Activated CD8-positive, alpha-beta T cell treated with anti-CD3 and anti-CD28 coated beads, Interleukin-2, amount 10 ng/mL, durations not matched to agents 7 days and 5 days (primary cell): ENCODE measurements at regions not wholly inside any gene's neighbourhood (a gene's known extent, or its start where the extent isn't known, plus 50 kb on each side); places are given as distances from the start of the nearest gene placed in this dataset.
"Not testable (repeated sequence)": the region's sequence is repeated elsewhere in the genome, so short reads cannot be mapped to it uniquely, and the experiment has no call there.

Experiments
- ATAC-seq: fragments of 150-1000 bp; cut with Tn5 transposase; one replicate; pipeline ENCODE4 v1.10.0; 2021; ENCODE audit warnings: moderate library complexity
- CTCF ChIA-PET: fragments of 350-600 bp; sonication (Branson Sonifier 250); formaldehyde crosslinking; loops from one replicate; lab custom pipeline; 2021; ENCODE audit warnings: antibody characterized with exemption; lab: Charles Lee
- POLR2A ChIA-PET: fragments of 350-600 bp; sonication (Branson Sonifier 250); formaldehyde crosslinking; loops from one replicate; lab custom pipeline; 2021; ENCODE audit warnings: antibody characterized with exemption; lab: Charles Lee
- DNase-seq: peaks from one replicate; pipeline ENCODE4 v3.0.0-alpha.2; 2020
- H3K27ac Mint-ChIP-seq: one replicate; pipeline ENCODE4 v1.8.0; 2021; ENCODE audit warnings: mild to moderate bottlenecking, mixed read lengths
- H3K27me3 Mint-ChIP-seq: one replicate; pipeline ENCODE4 v1.8.0; 2021; ENCODE audit warnings: low read depth, mixed read lengths
- H3K36me3 Mint-ChIP-seq: one replicate; pipeline ENCODE4 v1.8.0; 2021; ENCODE audit warnings: low read depth, mixed read lengths
- H3K4me1 Mint-ChIP-seq: one replicate; pipeline ENCODE4 v1.8.0; 2021; ENCODE audit warnings: low read depth, mixed read lengths
- H3K4me3 Mint-ChIP-seq: one replicate; pipeline ENCODE4 v1.8.0; 2021; ENCODE audit warnings: mild to moderate bottlenecking, mixed read lengths
- H3K9me3 Mint-ChIP-seq: one replicate; pipeline ENCODE4 v1.8.0; 2022; ENCODE audit warnings: mixed read lengths; ENCODE audit not compliant: insufficient read depth

- Mint-ChIP-seq H3K27me3 (no peaks in the 10 kb centered on the region), H3K36me3 (no peaks in the 10 kb centered on the region), H3K9me3 (no peaks in the 10 kb centered on the region), H3K27ac (no peak overlapping the region), H3K4me1 (no peaks in the 10 kb centered on the region), H3K4me3 (no peak overlapping the region)
- DNase-seq (no peak), ATAC-seq (no peak)
- POLR2A ChIA-PET, result no interaction called here
- CTCF ChIA-PET, result no interaction called here
Measured at GRCh38 chr16:22643886-22644285, 133.2 kb downstream of the NPIPB5 start.

GRCh38 chr16:22645868-22646267 is 135.2 kb downstream of the NPIPB5 start:
- Mint-ChIP-seq H3K9me3 (no peaks in the 10 kb centered on the region), H3K27me3 (no peaks in the 10 kb centered on the region), H3K4me3 (no peak overlapping the region), H3K4me1 (no peaks in the 10 kb centered on the region), H3K36me3 (no peaks in the 10 kb centered on the region), H3K27ac (no peak overlapping the region)
- DNase-seq (no peak), ATAC-seq (no peak)
- ChIA-PET CTCF (no interaction called here), POLR2A (no interaction called here)

GRCh38 chr16:22646948-22647556 is 136.4 kb downstream of the NPIPB5 start:
- ChIA-PET POLR2A (no interaction called here), CTCF (no interaction called here)
- ATAC-seq (no peak), DNase-seq (no peak)
- no peaks in the 10 kb centered on the region for H3K9me3 Mint-ChIP-seq
- no peaks in the 10 kb centered on the region for H3K36me3 Mint-ChIP-seq
- no peaks in the 10 kb centered on the region for H3K4me1 Mint-ChIP-seq
- peaks cover 3% of the 10 kb centered on the region for H3K27me3 Mint-ChIP-seq
- no peak overlapping the region for H3K27ac Mint-ChIP-seq
- no peak overlapping the region for H3K4me3 Mint-ChIP-seq

GRCh38 chr16:22648141-22648540 is 137.4 kb downstream of the NPIPB5 start:
- no peak overlapping the region for H3K4me3 Mint-ChIP-seq
- POLR2A ChIA-PET, result no interaction called here
- H3K36me3 Mint-ChIP-seq, result no peaks in the 10 kb centered on the region
- ATAC-seq, result no peak
- no peaks in the 10 kb centered on the region for H3K9me3 Mint-ChIP-seq
- CTCF ChIA-PET, result no interaction called here
- H3K27me3 Mint-ChIP-seq, result peaks cover 3% of the 10 kb centered on the region
- no peak for DNase-seq
- no peak overlapping the region for H3K27ac Mint-ChIP-seq
- H3K4me1 Mint-ChIP-seq, result no peaks in the 10 kb centered on the region

- Mint-ChIP-seq H3K4me1 (no peaks in the 10 kb centered on the region), H3K27me3 (peaks cover 5% of the 10 kb centered on the region), H3K27ac (no peak overlapping the region), H3K36me3 (no peaks in the 10 kb centered on the region), H3K9me3 (no peaks in the 10 kb centered on the region), H3K4me3 (no peak overlapping the region)
- POLR2A ChIA-PET, result no interaction called here
- ATAC-seq, result no peak
- CTCF ChIA-PET, result no interaction called here
- no peak for DNase-seq
Measured at GRCh38 chr16:22648941-22649340, 138.2 kb downstream of the NPIPB5 start.

GRCh38 chr16:22651111-22651817 is 140.6 kb downstream of the NPIPB5 start:
- H3K27ac Mint-ChIP-seq, H3K4me1 Mint-ChIP-seq, DNase-seq, H3K9me3 Mint-ChIP-seq, H3K27me3 Mint-ChIP-seq, H3K4me3 Mint-ChIP-seq, H3K36me3 Mint-ChIP-seq, ATAC-seq, CTCF ChIA-PET, POLR2A ChIA-PET: not testable (repeated sequence)

GRCh38 chr16:22652463-22652845 is 141.8 kb downstream of the NPIPB5 start:
- ATAC-seq (no peak), DNase-seq (no peak)
- peaks cover 5% of the 10 kb centered on the region for H3K27me3 Mint-ChIP-seq
- no peak overlapping the region for H3K27ac Mint-ChIP-seq
- ChIA-PET POLR2A (no interaction called here), CTCF (no interaction called here)
- H3K36me3 Mint-ChIP-seq, result no peaks in the 10 kb centered on the region
- H3K4me3 Mint-ChIP-seq, result no peak overlapping the region
- H3K9me3 Mint-ChIP-seq, result no peaks in the 10 kb centered on the region
- H3K4me1 Mint-ChIP-seq, result no peaks in the 10 kb centered on the region

GRCh38 chr16:22653876-22654275 is 143.2 kb downstream of the NPIPB5 start:
- ChIA-PET POLR2A (no interaction called here), CTCF (no interaction called here)
- Mint-ChIP-seq H3K9me3 (no peaks in the 10 kb centered on the region), H3K36me3 (no peaks in the 10 kb centered on the region), H3K4me1 (no peaks in the 10 kb centered on the region), H3K27ac (no peak overlapping the region), H3K4me3 (no peak overlapping the region), H3K27me3 (peaks cover 5% of the 10 kb centered on the region)
- DNase-seq (no peak), ATAC-seq (no peak)

- not testable (repeated sequence) for H3K9me3 Mint-ChIP-seq
Measured at GRCh38 chr16:22656573-22656972, 145.9 kb downstream of the NPIPB5 start.

GRCh38 chr16:22659933-22660332 is 149.2 kb downstream of the NPIPB5 start:
- H3K27me3 Mint-ChIP-seq, result peaks cover 2% of the 10 kb centered on the region
- no peaks in the 10 kb centered on the region for H3K36me3 Mint-ChIP-seq
- no peak overlapping the region for H3K4me3 Mint-ChIP-seq
- POLR2A ChIA-PET, result no interaction called here
- CTCF ChIA-PET, result no interaction called here
- H3K4me1 Mint-ChIP-seq, result no peaks in the 10 kb centered on the region
- ATAC-seq (no peak), DNase-seq (no peak)
- H3K27ac Mint-ChIP-seq, result no peak overlapping the region
- no peaks in the 10 kb centered on the region for H3K9me3 Mint-ChIP-seq

More at GRCh38 chr16:22656573-22656972, 145.9 kb downstream of the NPIPB5 start:
- H3K36me3 Mint-ChIP-seq, ATAC-seq, H3K4me3 Mint-ChIP-seq, H3K27ac Mint-ChIP-seq, CTCF ChIA-PET, POLR2A ChIA-PET, H3K4me1 Mint-ChIP-seq, DNase-seq, H3K27me3 Mint-ChIP-seq: not testable (repeated sequence)

GRCh38 chr16:22660441-22661160 is 149.9 kb downstream of the NPIPB5 start:
- H3K4me1 Mint-ChIP-seq, result no peaks in the 10 kb centered on the region
- no peaks in the 10 kb centered on the region for H3K36me3 Mint-ChIP-seq
- no peak for ATAC-seq
- ChIA-PET CTCF (no interaction called here), POLR2A (no interaction called here)
- H3K27ac Mint-ChIP-seq, result no peak overlapping the region
- H3K4me3 Mint-ChIP-seq, result no peak overlapping the region
- DNase-seq, result no peak
- no peaks in the 10 kb centered on the region for H3K9me3 Mint-ChIP-seq
- peaks cover 2% of the 10 kb centered on the region for H3K27me3 Mint-ChIP-seq

- no peaks in the 10 kb centered on the region for H3K36me3 Mint-ChIP-seq
- H3K9me3 Mint-ChIP-seq, result no peaks in the 10 kb centered on the region
- ChIA-PET POLR2A (no interaction called here), CTCF (no interaction called here)
- H3K27me3 Mint-ChIP-seq, result peaks cover 2% of the 10 kb centered on the region
- no peaks in the 10 kb centered on the region for H3K4me1 Mint-ChIP-seq
- DNase-seq, result no peak
- no peak for ATAC-seq
- H3K27ac Mint-ChIP-seq, result no peak overlapping the region
- H3K4me3 Mint-ChIP-seq, result no peak overlapping the region
Measured at GRCh38 chr16:22661161-22661647, 150.5 kb downstream of the NPIPB5 start.
